DLD1 (cell line): ENCODE measurements at regions not wholly inside any gene's neighbourhood (a gene's known extent, or its start where the extent isn't known, plus 50 kb on each side); places are given as distances from the start of the nearest gene placed in this dataset.

ENCODE experiments used
- in situ Hi-C: cut with HindIII; loops from 2 replicates; pipeline ENCODE4 v1.10.0; 2017; ENCODE audit warnings: low sequenced_read_pairs

GRCh38 chr5:68898951-68899471 lies 194.8 kb upstream of the SLC30A5 start:
- in situ Hi-C loops = no loop called here

GRCh38 chr5:68911840-68912690 lies 181.7 kb upstream of the SLC30A5 start:
- in situ Hi-C loops = no loop called here

- in situ Hi-C loops = no loop called here
Observed at GRCh38 chr5:68915079-68915478, 178.7 kb upstream of the SLC30A5 start.

- in situ Hi-C loops = no loop called here
Observed at GRCh38 chr5:68918306-68918705, 175.5 kb upstream of the SLC30A5 start.

- in situ Hi-C loops = no loop called here
Observed at GRCh38 chr5:68919988-68920490, 173.8 kb upstream of the SLC30A5 start.

- in situ Hi-C loops = no loop called here
Observed at GRCh38 chr5:68920888-68921287, 172.9 kb upstream of the SLC30A5 start.

GRCh38 chr5:68922172-68922987 lies 171.4 kb upstream of the SLC30A5 start:
- in situ Hi-C loops = no loop called here

GRCh38 chr5:68924481-68925145 lies 169.2 kb upstream of the SLC30A5 start:
- in situ Hi-C loops = no loop called here

GRCh38 chr5:68928617-68929302 lies 165.1 kb upstream of the SLC30A5 start:
- in situ Hi-C loops = no loop called here

GRCh38 chr5:68930139-68930538 lies 163.7 kb upstream of the SLC30A5 start:
- in situ Hi-C loops = no loop called here

- in situ Hi-C loops = no loop called here
Observed at GRCh38 chr5:68932830-68933434, 160.9 kb upstream of the SLC30A5 start.

GRCh38 chr5:68942169-68942568 lies 151.6 kb upstream of the SLC30A5 start:
- in situ Hi-C loops = no loop called here

GRCh38 chr5:68946728-68947127 lies 147.1 kb upstream of the SLC30A5 start:
- in situ Hi-C loops = no loop called here

GRCh38 chr5:68947986-68948385 lies 145.8 kb upstream of the SLC30A5 start:
- in situ Hi-C loops = no loop called here

- in situ Hi-C loops = no loop called here
Observed at GRCh38 chr5:68949256-68949655, 144.6 kb upstream of the SLC30A5 start.

GRCh38 chr5:68949711-68950110 lies 144.1 kb upstream of the SLC30A5 start:
- in situ Hi-C loops = no loop called here

- in situ Hi-C loops = no loop called here
Observed at GRCh38 chr5:68950125-68950524, 143.7 kb upstream of the SLC30A5 start.

GRCh38 chr5:68950930-68951329 lies 142.9 kb upstream of the SLC30A5 start:
- in situ Hi-C loops = no loop called here

GRCh38 chr5:68953231-68953874 lies 140.5 kb upstream of the SLC30A5 start:
- in situ Hi-C loops = no loop called here
